Stimulated activated CD8-positive, alpha-beta memory T cell treated with anti-CD3 and anti-CD28 coated beads, Interleukin-4, amount 100 ng/mL, for 48 hours (primary cell): ENCODE measurements at regions not wholly inside any gene's neighbourhood (a gene's known extent, or its start where the extent isn't known, plus 50 kb on each side); places are given as distances from the start of the nearest gene placed in this dataset.

Experiments
- DNase-seq: peaks from one replicate; pipeline ENCODE4 v3.0.0-alpha.2; 2020

DNA sequence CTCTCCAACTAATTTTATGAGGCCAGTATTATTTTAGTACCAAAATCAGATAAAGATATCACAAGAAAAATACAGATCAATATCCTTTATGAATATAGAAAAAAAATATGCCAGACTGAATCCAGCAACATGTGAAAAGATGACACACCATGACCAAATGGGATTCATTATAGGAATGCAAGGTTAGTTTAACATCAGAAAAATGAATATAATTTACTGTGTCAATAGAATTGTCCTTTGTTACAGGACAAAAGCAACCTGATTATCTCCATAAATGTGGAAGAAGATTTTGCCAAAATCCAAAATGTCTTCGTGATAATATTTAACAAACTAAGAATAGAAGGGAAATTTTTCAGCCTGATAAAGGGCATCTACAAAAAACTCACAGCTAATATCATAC is 66.4 kb upstream of the DAB2 start:
- no peak for DNase-seq

- DNase-seq: no peak
Observed at GRCh38 chr5:39489263-39489662, 64.5 kb upstream of the DAB2 start.

- no peak for DNase-seq
Observed at GRCh38 chr5:39486790-39487189, 62.0 kb upstream of the DAB2 start.

GRCh38 chr5:39486361-39486760 is 61.6 kb upstream of the DAB2 start:
- DNase-seq: no peak

- DNase-seq: no peak
Observed at GRCh38 chr5:39485079-39485478, 60.3 kb upstream of the DAB2 start.

- DNase-seq: no peak
Observed at GRCh38 chr5:39484673-39485072, 59.9 kb upstream of the DAB2 start.

DNA sequence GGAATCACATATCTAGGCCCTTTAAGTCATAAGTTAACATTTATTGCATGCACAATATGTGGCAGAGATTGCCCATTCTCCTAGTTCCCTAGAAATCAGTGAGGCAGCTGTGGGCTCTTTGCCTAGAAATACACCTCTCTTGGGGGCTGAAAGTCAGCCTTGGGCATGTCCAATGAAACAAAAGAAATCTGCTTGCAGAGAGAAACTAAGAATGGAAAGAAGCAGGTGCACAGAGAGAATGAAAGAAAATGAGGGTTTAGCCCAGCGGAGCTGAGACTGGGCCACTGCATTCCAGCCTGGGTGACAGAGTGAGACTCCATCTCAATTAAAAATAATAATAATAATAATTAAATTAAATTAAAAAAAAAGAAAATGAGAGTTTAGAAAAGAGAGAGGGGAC is 57.3 kb upstream of the DAB2 start:
- DNase-seq: no peak

- no peak for DNase-seq
Observed at GRCh38 chr5:39479537-39479936, 54.8 kb upstream of the DAB2 start.

- no peak for DNase-seq
Observed at GRCh38 chr5:39478863-39479262, 54.1 kb upstream of the DAB2 start.

DNA sequence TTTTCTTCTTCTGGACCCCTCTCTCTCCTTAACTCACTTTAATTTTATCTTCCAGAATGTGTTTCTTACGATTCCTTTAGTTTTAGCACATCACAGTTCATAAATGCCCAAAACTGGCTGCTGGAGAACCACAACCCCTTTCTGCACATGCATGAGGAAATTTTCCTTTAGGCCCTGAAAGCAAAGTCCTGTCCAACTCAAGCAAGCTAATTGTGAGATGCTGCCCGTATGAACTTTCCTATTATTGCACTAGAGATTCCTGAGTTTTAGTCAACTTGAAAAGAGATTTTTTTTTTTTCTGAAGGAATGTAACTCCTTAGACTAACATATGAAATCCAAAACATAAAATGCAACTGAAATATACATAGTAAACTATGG is 52.1 kb upstream of the DAB2 start:
- no peak for DNase-seq

GRCh38 chr5:39475881-39476842 is 51.4 kb upstream of the DAB2 start:
- no peak for DNase-seq

GRCh38 chr5:39475159-39475571 is 50.4 kb upstream of the DAB2 start:
- no peak for DNase-seq
